Heart right ventricle (tissue), 16 donors: ENCODE measurements at regions not wholly inside any gene's neighbourhood (a gene's known extent, or its start where the extent isn't known, plus 50 kb on each side); places are given as distances from the start of the nearest gene placed in this dataset.

Experiments used
- ATAC-seq, 8 donors: fragments of 200-7000 bp; cut with Tn5 transposase; one replicate each; pipeline ENCODE4 v1.9.1; 2020; ENCODE audit warnings: mild to moderate bottlenecking in 8 of 8, moderate library complexity in 8 of 8, moderate number of reproducible peaks in 1 of 8
- DNase-seq, 2 donors: peaks; one replicate each; pipeline ENCODE4 v3.0.0-alpha.2; 2020
- H3K27ac ChIP-seq, 10 donors: fragments of 200-600 bp; sonication (generic) in 2 of 10; one replicate each; pipeline versions ENCODE4 v1.5.0 to v1.8.0; 2020 to 2022; ENCODE audit warnings: mild to moderate bottlenecking in 3 of 10
- H3K27me3 ChIP-seq, 7 donors: fragments of 200-600 bp; one replicate each; pipeline ENCODE4 v1.8.0; 2021 to 2022; ENCODE audit warnings: mild to moderate bottlenecking in 2 of 7
- H3K36me3 ChIP-seq, 9 donors: fragments of 200-600 bp; sonication (generic) in 1 of 9; one replicate each; pipeline versions ENCODE4 v1.5.0 to v1.8.0; 2020 to 2022; ENCODE audit warnings: mild to moderate bottlenecking in 2 of 9
- H3K4me1 ChIP-seq, 9 donors: fragments of 200-600 bp; sonication (generic) in 1 of 9; one replicate each; pipeline versions ENCODE4 v1.5.0 to v1.8.0; 2020 to 2022; ENCODE audit warnings: mild to moderate bottlenecking in 4 of 9
- H3K4me3 ChIP-seq, 10 donors: fragments of 200-600 bp; sonication (generic) in 2 of 10; one replicate each; pipeline versions ENCODE4 v1.5.0 to v1.8.0; 2020 to 2022; ENCODE audit warnings: mild to moderate bottlenecking in 7 of 10, moderate library complexity in 2 of 10
- H3K9me3 ChIP-seq, 11 donors: fragments of 200-600 bp in 10 of 11; sonication (generic) in 2 of 11; one replicate each; pipeline versions ENCODE4 v1.5.0 to v1.8.0; 2013 to 2022; ENCODE audit warnings: mild to moderate bottlenecking in 2 of 11, control low read depth in 1 of 11, moderate library complexity in 1 of 11
- CTCF ChIP-seq, 9 donors: fragments of 200-600 bp; sonication (generic) in 2 of 9; IDR thresholded peaks; one replicate each; pipeline versions ENCODE4 v1.5.0 to v1.8.0; 2021 to 2022; ENCODE audit warnings: antibody characterized with exemption in 9 of 9, mild to moderate bottlenecking in 5 of 9, moderate library complexity in 1 of 9
- WGBS, 2 donors: extraction: QIAGEN DNeasy Blood & Tissue Kit; methylation state at CpG; one replicate each; pipeline ENCODE4 v1.1.7; 2013; ENCODE audit warnings: inconsistent platforms in 1 of 2; 5-methylcytosine and 5-hydroxymethylcytosine counted together
- intact Hi-C, 10 donors: fragments of 100-400 bp; cut with DNase I; formaldehyde crosslinking; loops; one replicate each; pipeline versions ENCODE4 v1.11.1 to v1.14.2; 2022
- donor health status: Arrhythmogenic right ventricular cardiomyopathy.
- donor health status: ischemic (EF 13 %, LVEDD 7.1; RV severe dilation, severe dysfunction).
- donor health status: healthy with polysubstance abuse.
- donor health status: DM: no; HTN: yes; CAD: no.
- donor health status: DM: no; HTN: no; CAD: no.
- donor health status: ischemic (EF 25% LVEDD 6.9; RV normal size, moderate dysfunction).
- donor health status: ischemic (EF 25% LVEDD 5.7; RV mildly dilated, moderate dysfunction).
- donor health status: healthy.
- donor health status: DM: yes; HTN: yes; CAD: no.
- donor health status: Ischemic cardiomyopathy.
- donor health status: ischemic (EF 35%, LVEDD 5.7; RV mildly dilated, moderate dysfunction).
- donor health status: nonischemic (EF 11% LVEDD 7.7; RV severe dilation, severe dysfunction).
- donor health status: DM: yes; HTN: yes; CAD: no.
- donor health status: PGD.
- donor health status: ischemic (EF 29% LVEDD 5.4; RV normal size, mild dysfunction).
- donor health status: nonischemic (EF 23%, LVEDD 6.1; RV moderate dilation, normal function).

DNA sequence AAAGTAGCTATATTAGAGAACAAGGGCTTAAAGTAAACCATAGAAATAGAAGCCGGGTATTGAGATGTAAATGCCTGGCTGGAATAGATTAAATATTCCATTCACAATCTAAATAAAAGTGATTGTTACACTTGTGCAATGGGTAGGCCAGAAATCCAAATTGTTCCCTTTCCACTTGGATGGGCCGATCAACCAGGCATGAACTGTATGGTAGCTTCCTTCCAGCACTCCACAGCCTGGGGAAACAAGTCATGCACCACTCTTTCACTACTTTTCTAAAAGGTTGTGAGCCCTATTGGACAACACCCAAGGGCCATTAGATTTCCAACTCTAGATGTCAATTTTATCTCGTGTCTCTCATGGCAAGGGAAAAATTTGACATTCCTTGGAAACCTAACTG lies 407.3 kb upstream of the HSFY2 start:
- ATAC-seq (no peak), DNase-seq (no peak)
- no peaks in the 10 kb centered on the region for H3K27me3 ChIP-seq
- TF ChIP-seq CTCF (IDR thresholded peaks at IDR 0.05), result no peak
- H3K36me3 ChIP-seq, result no peaks in the 10 kb centered on the region
- intact Hi-C loops, result no loop called here
- H3K27ac ChIP-seq, result no peak overlapping the region
- 75 to 78% methylated on average over 3 of the region's 3 CpGs for WGBS, 2 donors
- peaks cover 0 to 14% (median 0%) of the 10 kb centered on the region in 11 donors for H3K9me3 ChIP-seq
- no peaks in the 10 kb centered on the region for H3K4me1 ChIP-seq
- H3K4me3 ChIP-seq, result no peak overlapping the region

- H3K9me3 ChIP-seq, result no peaks in the 10 kb centered on the region
- no peaks in the 10 kb centered on the region for H3K36me3 ChIP-seq
- ATAC-seq (no peak), DNase-seq (no peak)
- WGBS, 2 donors, result 77 to 84% methylated on average over 5 of the region's 5 CpGs
- intact Hi-C loops, result no loop called here
- no peak overlapping the region for H3K27ac ChIP-seq
- no peaks in the 10 kb centered on the region for H3K27me3 ChIP-seq
- no peak for TF ChIP-seq CTCF (IDR thresholded peaks at IDR 0.05)
- no peak overlapping the region for H3K4me3 ChIP-seq
- no peaks in the 10 kb centered on the region for H3K4me1 ChIP-seq
Observed at GRCh38 chrY:19168202-19168565, 394.6 kb upstream of the HSFY2 start.

GRCh38 chrY:19167319-19168201 lies 394.0 kb upstream of the HSFY2 start:
- no peak for TF ChIP-seq CTCF (IDR thresholded peaks at IDR 0.05)
- Histone ChIP-seq H3K9me3 (no peaks in the 10 kb centered on the region), H3K27me3 (no peaks in the 10 kb centered on the region), H3K4me1 (no peaks in the 10 kb centered on the region), H3K36me3 (no peaks in the 10 kb centered on the region), H3K27ac (no peak overlapping the region), H3K4me3 (no peak overlapping the region)
- WGBS, 2 donors, result 74 to 79% methylated on average over 13 of the region's 13 CpGs
- DNase-seq (no peak), ATAC-seq (no peak)
- intact Hi-C loops, result no loop called here

- Histone ChIP-seq H3K4me1 (no peaks in the 10 kb centered on the region), H3K4me3 (no peak overlapping the region), H3K27me3 (no peaks in the 10 kb centered on the region), H3K27ac (no peak overlapping the region), H3K9me3 (no peaks in the 10 kb centered on the region), H3K36me3 (no peaks in the 10 kb centered on the region)
- 64 to 66% methylated on average over 4 of the region's 4 CpGs for WGBS, 2 donors
- TF ChIP-seq CTCF (IDR thresholded peaks at IDR 0.05), result no peak
- no peak for DNase-seq
- no peak for ATAC-seq
- intact Hi-C loops, result no loop called here
Observed at GRCh38 chrY:19148783-19149182, 375.2 kb upstream of the HSFY2 start.
